ENCODE measurements at regions not wholly inside any gene's neighbourhood (a gene's known extent, or its start where the extent isn't known, plus 50 kb on each side); places are given as distances from the start of the nearest gene placed in this dataset.

- DNase-seq (ENCODE audit: low spot score) = no peak
These were observed 331.1 kb downstream of the FSIP2 start for GRCh38 chr2:186069676-186070075.

- DNase-seq (ENCODE audit: low spot score) = no peak
These were observed 346.6 kb downstream of the FSIP2 start for GRCh38 chr2:186085226-186085625.

- no peak for DNase-seq (ENCODE audit: low spot score)
These were observed 354.6 kb downstream of the FSIP2 start for GRCh38 chr2:186093174-186093573.

GRCh38 chr2:186098821-186099220 lies 360.2 kb downstream of the FSIP2 start:
- no peak for DNase-seq (ENCODE audit: low spot score)

GRCh38 chr2:186099826-186100225 lies 361.2 kb downstream of the FSIP2 start:
- no peak for DNase-seq (ENCODE audit: low spot score)

- DNase-seq (ENCODE audit: low spot score) = no peak
These were observed 362.0 kb downstream of the FSIP2 start for GRCh38 chr2:186100636-186101035.

- no peak for DNase-seq (ENCODE audit: low spot score)
These were observed 363.0 kb downstream of the FSIP2 start for GRCh38 chr2:186101616-186102015.

- no peak for DNase-seq (ENCODE audit: low spot score)
These were observed 364.7 kb downstream of the FSIP2 start for GRCh38 chr2:186103276-186103675.

GRCh38 chr2:186105016-186105724 lies 366.6 kb downstream of the FSIP2 start:
- DNase-seq (ENCODE audit: low spot score) = peak; percentile 45

GRCh38 chr2:186108470-186108869 lies 369.9 kb downstream of the FSIP2 start:
- no peak for DNase-seq (ENCODE audit: low spot score)

- DNase-seq (ENCODE audit: low spot score) = no peak
These were observed 372.8 kb upstream of the ZC3H15 start for GRCh38 chr2:186113284-186113683.

GRCh38 chr2:186125156-186125555 lies 360.9 kb upstream of the ZC3H15 start:
- DNase-seq (ENCODE audit: low spot score) = no peak

- DNase-seq (ENCODE audit: low spot score) = no peak
These were observed 360.4 kb upstream of the ZC3H15 start for GRCh38 chr2:186125625-186126024.

- no peak for DNase-seq (ENCODE audit: low spot score)
These were observed 359.9 kb upstream of the ZC3H15 start for GRCh38 chr2:186126181-186126580.

GRCh38 chr2:186129767-186130581 lies 356.1 kb upstream of the ZC3H15 start:
- DNase-seq (ENCODE audit: low spot score) = no peak

GRCh38 chr2:186130748-186131641 lies 355.1 kb upstream of the ZC3H15 start:
- no peak for DNase-seq (ENCODE audit: low spot score)

- no peak for DNase-seq (ENCODE audit: low spot score)
These were observed 350.4 kb upstream of the ZC3H15 start for GRCh38 chr2:186135686-186136085.

- DNase-seq (ENCODE audit: low spot score) = no peak
These were observed 349.2 kb upstream of the ZC3H15 start for GRCh38 chr2:186136860-186137259.

- no peak for DNase-seq (ENCODE audit: low spot score)
These were observed 347.2 kb upstream of the ZC3H15 start for GRCh38 chr2:186138845-186139244.

GRCh38 chr2:186159101-186159500 lies 327.0 kb upstream of the ZC3H15 start:
- DNase-seq (ENCODE audit: low spot score) = no peak

GRCh38 chr2:186164325-186164724 lies 321.7 kb upstream of the ZC3H15 start:
- DNase-seq (ENCODE audit: low spot score) = no peak

- no peak for DNase-seq (ENCODE audit: low spot score)
These were observed 315.4 kb upstream of the ZC3H15 start for GRCh38 chr2:186170693-186171092.

Data from kidney capillary endothelial cell (primary cell).